Head of caudate nucleus (tissue), 42 donors: ENCODE measurements at regions not wholly inside any gene's neighbourhood (a gene's known extent, or its start where the extent isn't known, plus 50 kb on each side); places are given as distances from the start of the nearest gene placed in this dataset.

Source experiments
- DNase-seq, 42 donors: peaks; one replicate each; pipeline versions ENCODE4 v3.0.0 to v3.0.0-alpha.2; 2020 to 2021; ENCODE audit warnings: mixed read lengths in 7 of 42
- intact Hi-C: fragments of 100-400 bp; cut with DNase I; formaldehyde crosslinking; loops from one replicate; pipeline ENCODE4 v1.15.0; 2022

DNA sequence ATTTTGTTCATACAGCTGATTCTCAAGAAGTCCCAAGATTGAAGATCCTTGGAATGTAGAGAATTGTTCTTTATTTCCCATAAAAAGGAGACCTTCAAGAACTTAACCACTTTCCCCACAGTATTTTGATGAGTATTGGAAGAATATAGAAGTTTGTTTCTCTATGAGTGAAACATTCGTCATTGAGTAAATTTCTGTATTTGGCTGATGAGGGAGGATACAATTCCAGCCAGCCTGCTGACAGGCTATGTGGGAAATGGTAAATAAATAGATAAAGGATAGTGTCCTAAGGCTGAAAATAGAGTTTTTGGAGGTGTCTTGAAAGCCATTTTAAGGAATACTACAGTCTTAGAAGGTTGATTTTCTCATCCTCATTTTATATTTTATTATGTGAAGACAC is 1076.1 kb downstream of the ROBO2 start:
- DNase-seq, result no peak
- intact Hi-C loops, result no loop called here

DNA sequence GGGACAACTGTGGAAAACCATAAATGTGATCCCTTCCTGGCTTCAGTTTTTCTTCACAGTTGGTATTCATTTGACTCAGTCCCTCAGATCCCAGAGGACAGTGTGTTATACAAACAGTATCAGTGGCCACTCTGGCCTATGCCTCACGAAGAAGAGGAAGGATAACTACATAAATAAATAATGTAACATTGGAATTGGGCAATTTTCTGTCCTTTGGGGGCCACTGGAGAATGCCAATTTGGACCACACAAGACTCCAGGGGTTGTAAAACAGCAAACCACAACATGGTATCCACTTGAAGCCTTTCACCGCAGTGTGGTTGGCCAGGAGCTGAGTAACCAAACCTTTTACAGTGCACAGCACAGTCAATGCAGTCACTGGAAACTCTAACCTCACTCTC is 1077.0 kb downstream of the ROBO2 start:
- no peak for DNase-seq
- intact Hi-C loops, result no loop called here

DNA sequence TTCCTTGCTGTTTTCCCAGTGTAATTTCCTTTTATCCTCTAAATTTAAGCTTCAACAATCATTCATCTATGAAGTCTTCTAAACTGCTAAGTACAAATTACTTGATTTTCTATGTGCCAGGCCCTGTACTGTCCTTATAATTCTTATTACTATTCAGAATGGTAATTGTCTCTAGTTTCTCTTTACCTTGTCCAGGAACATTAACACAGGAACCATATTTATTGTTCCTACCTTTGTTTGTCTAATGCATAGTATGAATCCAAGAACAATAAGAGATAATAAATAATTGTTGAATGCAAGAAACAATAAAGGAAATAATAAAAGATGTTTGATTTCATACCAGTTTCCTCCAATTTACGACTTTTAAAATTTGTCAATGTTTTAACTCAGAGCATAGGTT is 1083.2 kb downstream of the ROBO2 start:
- no peak for DNase-seq
- intact Hi-C loops, result no loop called here

DNA sequence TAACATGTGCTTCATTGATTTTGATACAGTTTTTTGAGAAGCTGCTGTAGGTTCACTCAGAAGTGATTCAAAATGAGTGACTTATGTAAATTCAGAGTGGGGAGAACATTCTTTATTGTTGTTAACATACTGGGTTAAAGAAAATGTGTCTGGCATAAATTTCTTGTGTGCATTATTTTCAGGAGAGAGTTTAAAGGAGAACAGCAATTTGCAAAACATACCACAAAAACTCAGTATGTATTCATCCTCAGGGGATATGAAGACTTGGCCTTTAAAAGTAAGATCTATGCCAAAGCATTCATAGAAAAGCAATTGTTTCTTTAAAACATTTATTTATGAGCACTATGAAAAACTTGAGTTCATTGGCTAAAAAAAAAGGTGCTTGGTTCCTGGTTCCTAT is 1089.8 kb downstream of the ROBO2 start:
- DNase-seq, result no peak
- intact Hi-C loops, result no loop called here

DNA sequence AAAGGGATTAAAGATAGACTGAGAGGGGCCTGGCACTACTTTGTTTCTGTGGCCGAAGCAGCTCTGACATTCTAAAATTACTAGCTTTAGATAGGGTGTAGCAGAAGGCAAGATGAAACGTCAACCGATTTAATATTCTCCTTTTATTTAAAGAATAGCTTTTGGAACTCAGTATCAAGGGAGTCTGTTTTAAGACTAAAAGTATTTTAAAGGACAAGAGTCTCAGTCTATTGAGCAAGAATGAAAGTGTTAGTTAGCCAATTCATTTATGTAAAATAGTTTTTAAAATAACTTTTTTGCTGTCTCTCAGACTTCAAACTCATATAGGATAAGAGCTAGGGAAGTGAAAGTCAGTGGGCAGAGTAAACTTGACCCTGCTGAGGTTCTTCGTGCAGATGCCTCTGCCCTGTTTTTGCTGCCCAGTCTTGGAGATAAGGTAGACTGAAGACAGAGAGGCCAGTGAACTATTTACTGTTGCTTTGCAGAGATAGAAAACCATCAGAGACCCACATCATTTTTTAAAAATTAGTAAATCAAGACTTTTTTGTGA is 1090.9 kb downstream of the ROBO2 start:
- intact Hi-C loops, result no loop called here
- no peak for DNase-seq

DNA sequence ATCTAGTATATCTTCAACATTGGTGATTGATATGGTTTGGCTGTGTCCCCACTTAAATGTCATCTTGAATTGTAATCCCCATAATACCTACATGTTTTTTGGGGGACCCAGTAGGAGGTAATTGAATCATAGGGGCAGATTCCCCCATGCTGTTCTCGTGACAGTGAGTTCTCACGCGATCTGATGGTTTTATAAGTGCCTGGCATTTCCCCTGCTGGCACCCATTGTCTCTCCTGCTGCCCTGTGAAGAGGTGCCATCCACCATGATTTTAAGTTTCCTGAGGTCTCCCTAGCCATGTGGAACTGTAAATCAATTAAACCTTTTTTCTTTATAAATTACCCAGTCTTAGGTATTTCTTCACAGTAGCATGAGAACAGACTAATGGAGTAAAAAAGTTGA is 1094.6 kb downstream of the ROBO2 start:
- DNase-seq, result no peak
- intact Hi-C loops, result no loop called here

GRCh38 chr3:78139166-78139565 is 1099.3 kb downstream of the ROBO2 start:
- DNase-seq, result no peak

GRCh38 chr3:78140274-78140673 is 1100.4 kb downstream of the ROBO2 start:
- DNase-seq, result no peak
- intact Hi-C loops, result no loop called here

More at GRCh38 chr3:78139166-78139565, 1099.3 kb downstream of the ROBO2 start:
- intact Hi-C loops, result no loop called here

DNA sequence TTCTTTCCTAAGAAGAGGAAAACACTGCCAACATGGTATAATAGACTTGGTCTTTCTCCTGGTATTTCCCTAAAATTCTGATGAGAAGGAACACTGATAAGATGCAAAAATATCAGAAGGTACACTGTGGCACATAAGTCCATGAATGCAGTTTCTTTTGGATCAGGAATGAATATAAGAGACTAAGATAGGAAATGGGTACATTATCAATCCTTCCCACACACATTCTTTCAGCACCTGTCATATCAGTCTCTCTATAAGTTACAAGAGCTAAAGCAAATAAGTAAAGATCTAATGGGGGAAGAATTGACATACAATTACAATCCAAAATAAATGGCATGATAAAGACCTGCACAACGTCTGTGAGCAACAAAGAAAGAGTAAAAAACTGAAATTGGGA is 1101.0 kb downstream of the ROBO2 start:
- DNase-seq, result no peak
- intact Hi-C loops, result no loop called here

- DNase-seq, result no peak
- intact Hi-C loops, result no loop called here
Measured at GRCh38 chr3:78141269-78141668, 1101.4 kb downstream of the ROBO2 start.

- DNase-seq, result no peak
- intact Hi-C loops, result no loop called here
Measured at GRCh38 chr3:78143000-78143399, 1103.1 kb downstream of the ROBO2 start.

- intact Hi-C loops, result no loop called here
- DNase-seq, result no peak
Measured at GRCh38 chr3:78148986-78149717, 1109.3 kb downstream of the ROBO2 start.

GRCh38 chr3:78153973-78154372 is 1114.1 kb downstream of the ROBO2 start:
- intact Hi-C loops, result no loop called here
- no peak for DNase-seq

- intact Hi-C loops, result no loop called here
- DNase-seq, result peak in 1 of 42 donors; percentile 1
Measured at GRCh38 chr3:78154521-78155186, 1114.8 kb downstream of the ROBO2 start.

- intact Hi-C loops, result no loop called here
- no peak for DNase-seq
Measured at GRCh38 chr3:78161736-78162135, 1121.8 kb downstream of the ROBO2 start.

DNA sequence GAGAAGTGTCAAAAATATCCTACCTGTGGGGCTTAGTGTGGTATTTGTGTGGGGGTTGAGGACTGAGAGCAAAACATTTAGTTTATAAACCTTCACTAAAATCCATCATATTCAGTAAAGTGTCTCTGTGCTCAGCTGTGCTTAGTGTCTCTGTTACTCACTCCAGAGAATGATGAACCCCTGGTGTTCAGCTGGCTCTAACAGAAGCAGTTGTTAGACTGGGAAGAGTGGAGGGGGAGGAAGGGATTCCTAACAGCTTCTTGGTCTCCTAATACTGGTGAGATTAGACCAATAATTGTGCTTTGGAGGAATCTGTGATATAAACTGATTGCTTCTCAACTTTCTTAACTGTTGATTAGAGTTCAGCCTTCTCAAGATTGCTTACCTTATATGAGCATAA is 1123.5 kb downstream of the ROBO2 start:
- DNase-seq, result no peak

DNA sequence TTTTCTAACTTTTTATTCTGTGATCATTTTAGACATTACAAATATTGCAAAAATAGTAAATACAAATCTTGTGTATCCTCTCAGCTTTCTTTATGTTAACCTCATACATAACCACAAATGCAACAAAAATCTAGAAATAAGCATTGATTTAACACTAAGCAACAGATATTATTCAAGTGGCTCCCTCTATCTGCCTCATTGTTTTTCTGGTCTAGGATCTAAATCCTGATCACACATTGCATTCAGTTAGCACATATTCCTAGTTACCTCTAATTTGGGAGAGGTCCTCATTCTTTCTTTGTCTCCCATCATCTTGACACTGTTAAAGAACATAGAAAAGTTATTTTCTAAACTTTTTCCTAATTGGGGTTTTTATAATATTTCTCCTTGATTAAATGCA is 1126.0 kb downstream of the ROBO2 start:
- no peak for DNase-seq
- intact Hi-C loops, result no loop called here

More for the DNA sequence above, 1123.5 kb downstream of the ROBO2 start:
- intact Hi-C loops, result no loop called here

DNA sequence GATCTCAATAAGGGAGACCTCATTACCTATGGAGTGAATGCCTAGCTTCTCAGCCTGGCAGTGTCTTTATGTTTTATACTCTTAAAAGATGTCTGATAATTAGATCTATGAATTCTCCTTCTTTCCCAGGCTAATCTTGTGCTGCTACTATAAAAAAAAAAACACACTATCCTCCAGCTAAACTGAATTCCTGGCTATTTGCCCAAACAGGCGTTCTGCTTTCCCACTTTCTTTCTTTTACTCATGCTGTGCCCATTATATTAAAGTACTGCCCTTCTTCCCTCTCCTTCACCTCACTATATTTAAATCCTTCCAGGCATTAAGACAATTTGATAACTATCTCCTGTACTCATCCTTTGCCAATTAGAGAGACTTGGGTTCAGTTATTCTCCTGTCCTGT is 1134.9 kb downstream of the ROBO2 start:
- intact Hi-C loops, result no loop called here
- no peak for DNase-seq

DNA sequence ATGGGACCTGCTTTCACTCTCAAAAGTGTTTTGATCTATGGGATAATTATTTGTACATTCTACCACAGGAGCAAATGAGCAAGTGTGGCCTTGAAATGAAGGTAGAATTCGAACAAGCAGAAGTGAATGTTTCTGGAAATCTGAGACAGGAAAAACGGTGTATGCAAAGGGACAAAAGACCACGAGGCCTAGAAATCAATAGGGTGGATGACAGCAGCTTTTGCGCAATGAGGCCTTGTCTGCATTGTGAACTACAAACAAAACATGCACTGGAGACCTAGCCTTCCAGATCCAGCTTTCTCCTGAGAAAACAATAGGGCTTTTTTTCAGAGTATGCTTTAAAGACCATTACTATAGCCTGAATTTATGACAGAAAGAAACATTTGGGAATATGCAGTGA is 1137.0 kb downstream of the ROBO2 start:
- DNase-seq, result no peak
- intact Hi-C loops, result no loop called here

DNA sequence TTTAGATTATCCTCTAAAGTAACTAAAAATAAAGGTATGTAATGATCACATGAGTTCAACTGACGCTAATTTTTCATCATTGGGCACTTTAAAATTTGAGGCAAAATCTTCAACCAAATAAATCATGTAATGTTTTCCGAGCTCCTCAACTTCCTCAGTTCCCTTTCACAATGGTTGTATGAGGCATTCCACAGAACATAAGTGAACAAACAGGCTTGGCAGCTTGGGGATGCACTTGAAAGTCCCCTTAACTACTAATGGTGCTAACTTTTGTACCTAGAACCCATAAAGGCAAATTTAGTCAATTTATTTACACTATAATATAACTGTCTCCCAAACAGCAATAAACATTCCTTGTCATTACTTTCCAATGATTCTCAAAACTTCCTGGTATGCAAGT is 1137.9 kb downstream of the ROBO2 start:
- no peak for DNase-seq
- intact Hi-C loops, result no loop called here

- DNase-seq, result no peak
- intact Hi-C loops, result no loop called here
Measured at GRCh38 chr3:78178209-78178608, 1138.3 kb downstream of the ROBO2 start.
